Muscle of leg (tissue), 3 donors: ENCODE measurements at regions not wholly inside any gene's neighbourhood (a gene's known extent, or its start where the extent isn't known, plus 50 kb on each side); places are given as distances from the start of the nearest gene placed in this dataset.

Experiments used
- DNase-seq: peaks from one replicate; pipeline ENCODE4 v3.0.0; 2013
- H3K27ac ChIP-seq: one replicate; pipeline ENCODE4 v1.5.1; 2013; ENCODE audit warnings: mild to moderate bottlenecking, low read length, control low read depth
- H3K27me3 ChIP-seq: one replicate; pipeline ENCODE4 v1.6.1; 2013; ENCODE audit warnings: low read length; ENCODE audit not compliant: control insufficient read depth, insufficient read depth
- H3K36me3 ChIP-seq: one replicate; pipeline ENCODE4 v1.6.1; 2013; ENCODE audit warnings: low read length; ENCODE audit not compliant: control insufficient read depth, insufficient read depth
- H3K4me1 ChIP-seq: one replicate; pipeline ENCODE4 v1.6.1; 2013; ENCODE audit warnings: low read length; ENCODE audit not compliant: control insufficient read depth, insufficient read depth
- H3K4me3 ChIP-seq: one replicate; pipeline ENCODE4 v1.5.1; 2013; ENCODE audit warnings: low read length, control low read depth
- H3K9me3 ChIP-seq: replicated peaks from 2 replicates; pipeline ENCODE4 v1.6.1; 2013; ENCODE audit warnings: low read depth, low read length; ENCODE audit not compliant: control insufficient read depth
- WGBS: methylation state at CpG from one replicate; pipeline ENCODE4 v1.1.5; 2013; ENCODE audit warnings: missing lambda C conversion rate; ENCODE audit not compliant: insufficient coverage; 5-methylcytosine and 5-hydroxymethylcytosine counted together

DNA sequence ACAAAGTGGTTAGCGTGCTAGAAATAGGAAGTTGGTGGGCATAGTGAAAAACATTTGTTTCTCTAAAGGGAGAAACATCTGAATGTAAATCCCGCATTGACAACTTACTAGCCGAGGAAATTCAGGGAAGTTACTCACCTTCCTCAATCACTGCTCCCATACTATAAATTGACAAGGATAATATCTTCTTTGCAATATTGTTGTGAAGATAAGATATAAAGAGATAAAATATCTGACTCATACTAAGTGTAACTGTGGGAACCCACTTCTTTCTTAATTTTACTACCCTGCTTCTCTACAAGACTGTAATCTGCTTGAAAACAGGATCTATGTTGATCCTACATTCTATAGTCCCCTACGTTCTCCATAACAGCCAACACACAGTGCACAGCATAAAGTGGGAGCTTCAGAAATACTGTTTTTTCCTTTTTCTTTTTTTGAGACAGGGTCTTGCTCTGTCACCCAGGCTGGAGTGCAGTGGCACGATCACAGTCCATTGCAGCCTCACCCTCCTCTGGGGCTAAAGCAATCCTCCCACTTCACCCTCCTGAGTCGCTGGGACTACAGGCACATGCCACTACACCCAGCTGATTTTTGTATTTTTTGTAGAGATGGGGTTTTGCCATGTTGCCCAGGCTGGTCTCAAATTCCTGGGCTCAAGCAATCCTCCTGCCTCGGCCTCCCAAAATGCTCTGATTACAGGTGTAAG, 57.4 kb upstream of the C1orf21 start:
- H3K36me3 ChIP-seq, result no peaks in the 10 kb centered on the region
- H3K4me1 ChIP-seq, result no peaks in the 10 kb centered on the region
- 60% methylated on average over 1 of the region's 7 CpGs for WGBS
- no peak for DNase-seq
- H3K4me3 ChIP-seq, result no peak overlapping the region
- H3K9me3 ChIP-seq, result peaks cover 3% of the 10 kb centered on the region
- no peaks in the 10 kb centered on the region for H3K27me3 ChIP-seq
- no peak overlapping the region for H3K27ac ChIP-seq

- 80% methylated on average over 3 of the region's 7 CpGs for WGBS
- Histone ChIP-seq H3K36me3 (no peaks in the 10 kb centered on the region), H3K9me3 (peaks cover 3% of the 10 kb centered on the region), H3K4me1 (no peaks in the 10 kb centered on the region), H3K27ac (no peak overlapping the region), H3K27me3 (no peaks in the 10 kb centered on the region), H3K4me3 (no peak overlapping the region)
- peak; percentile 35 for DNase-seq
These were observed 56.6 kb upstream of the C1orf21 start for GRCh38 chr1:184329962-184330868.

DNA sequence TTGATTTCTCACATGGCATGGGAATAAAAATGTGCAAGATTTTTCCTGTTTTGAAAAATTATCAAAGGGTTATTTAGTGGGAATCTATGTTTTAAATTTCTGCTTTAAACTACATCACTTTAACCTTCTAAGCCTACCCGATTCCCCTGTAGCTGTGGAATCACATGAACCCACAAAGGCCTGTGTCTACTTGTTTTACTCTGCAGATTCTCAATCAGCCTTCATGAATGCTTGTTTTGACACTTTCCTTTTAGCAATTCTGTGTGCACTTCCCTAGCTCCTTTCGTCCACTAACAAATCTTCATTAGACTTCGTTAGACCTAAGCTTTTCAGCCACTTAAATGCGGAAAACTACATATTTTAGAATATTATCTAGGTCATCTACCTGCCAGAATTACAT, 56.0 kb upstream of the C1orf21 start:
- H3K9me3 ChIP-seq, result peaks cover 3% of the 10 kb centered on the region
- H3K27ac ChIP-seq, result no peak overlapping the region
- no peaks in the 10 kb centered on the region for H3K4me1 ChIP-seq
- no peak for DNase-seq
- no peak overlapping the region for H3K4me3 ChIP-seq
- H3K36me3 ChIP-seq, result no peaks in the 10 kb centered on the region
- H3K27me3 ChIP-seq, result no peaks in the 10 kb centered on the region
- no CpG with 5 or more reads among the region's 4 CpGs for WGBS
